ENCODE measurements at regions not wholly inside any gene's neighbourhood (a gene's known extent, or its start where the extent isn't known, plus 50 kb on each side); places are given as distances from the start of the nearest gene placed in this dataset.
A peak's percentile ranks its signal among the peaks of the same experiment; 100 is the strongest.
"Not testable (repeated sequence)": the region's sequence is repeated elsewhere in the genome, so short reads cannot be mapped to it uniquely, and the experiment has no call there.

- DNase-seq = no peak
Measured at GRCh38 chr2:58769111-58769863, 528.2 kb upstream of the FANCL start.

DNA sequence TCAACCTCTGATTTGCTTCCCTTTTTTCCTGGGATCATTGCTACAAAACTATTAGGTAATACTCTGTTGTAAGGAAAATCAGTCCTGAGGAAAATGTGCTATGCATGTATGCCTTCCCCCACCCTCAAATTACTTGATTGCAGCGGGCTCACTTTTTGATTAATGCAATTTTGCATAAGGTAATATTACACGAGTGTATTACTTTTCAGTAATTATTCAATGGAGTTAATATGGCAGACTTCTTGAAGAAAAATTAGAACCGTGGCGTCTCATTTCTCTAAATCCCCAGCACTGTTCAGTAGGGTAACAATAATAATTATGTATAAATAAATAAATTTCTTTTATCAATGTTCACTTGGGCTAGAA is 527.6 kb upstream of the FANCL start:
- DNase-seq = no peak

DNA sequence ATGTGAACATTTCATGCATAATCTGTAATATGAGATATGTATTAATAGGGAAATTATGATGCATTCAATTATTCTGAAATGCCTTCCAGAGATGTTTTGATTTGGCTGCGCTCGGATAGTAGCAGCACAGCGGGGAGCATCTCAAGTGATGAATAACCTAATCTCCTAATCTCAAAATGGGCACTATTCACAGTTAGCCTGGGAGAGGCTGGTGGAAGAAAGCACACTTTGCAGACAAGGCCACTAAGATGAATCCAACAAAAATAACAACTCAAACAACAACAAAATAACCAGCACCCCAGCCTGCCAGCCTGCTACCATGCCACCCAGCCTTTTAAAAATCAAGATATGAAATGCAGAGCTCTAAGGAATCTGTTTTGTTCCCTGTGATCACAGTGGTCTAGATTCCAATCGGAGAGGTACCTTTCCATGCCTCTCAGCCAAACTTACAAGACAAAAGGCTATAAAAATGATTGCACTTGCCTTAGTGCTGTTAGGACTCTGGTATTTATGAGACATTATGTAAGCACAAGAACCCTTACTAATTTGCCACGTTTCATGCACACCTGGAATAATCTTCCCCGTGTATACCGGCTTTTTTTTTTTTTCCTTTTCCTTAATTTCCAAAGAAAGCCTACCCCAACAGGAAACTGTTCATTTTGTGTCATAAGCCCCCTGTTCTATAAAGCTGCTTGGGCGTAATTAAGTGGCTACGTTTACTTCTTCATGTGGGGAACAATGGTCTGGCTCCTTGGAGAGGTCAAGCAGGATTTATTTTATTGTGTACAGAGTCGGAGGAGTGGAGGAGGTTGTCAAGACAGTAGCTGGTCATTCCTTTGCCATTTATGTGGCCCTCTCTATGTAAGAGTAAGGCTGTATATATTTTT is 526.9 kb upstream of the FANCL start:
- DNase-seq = no peak

GRCh38 chr2:58764338-58765104 is 523.4 kb upstream of the FANCL start:
- DNase-seq = no peak

- peak; percentile 2 for DNase-seq
Measured at GRCh38 chr2:58762176-58762781, 521.2 kb upstream of the FANCL start.

GRCh38 chr2:58757971-58758370 is 516.8 kb upstream of the FANCL start:
- DNase-seq = no peak

DNA sequence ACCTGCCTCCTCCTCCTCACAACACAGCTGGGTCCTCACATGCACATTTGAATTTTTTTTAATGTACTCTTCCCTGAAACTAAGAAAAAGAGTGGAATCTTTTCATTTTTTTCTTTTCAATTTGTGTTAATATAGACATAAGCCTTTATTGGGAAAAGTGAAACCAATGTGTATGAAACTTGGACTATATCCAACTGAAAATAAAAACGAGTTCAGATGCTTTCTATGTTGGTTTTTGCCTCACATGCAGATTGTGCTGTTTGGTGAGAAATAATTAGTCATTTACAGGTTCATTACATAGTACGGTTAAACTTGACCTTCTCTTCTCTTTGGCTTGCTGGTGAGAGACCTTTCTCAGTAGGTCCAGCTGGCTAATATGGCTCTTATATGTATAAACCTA is 515.2 kb upstream of the FANCL start:
- DNase-seq = no peak

DNA sequence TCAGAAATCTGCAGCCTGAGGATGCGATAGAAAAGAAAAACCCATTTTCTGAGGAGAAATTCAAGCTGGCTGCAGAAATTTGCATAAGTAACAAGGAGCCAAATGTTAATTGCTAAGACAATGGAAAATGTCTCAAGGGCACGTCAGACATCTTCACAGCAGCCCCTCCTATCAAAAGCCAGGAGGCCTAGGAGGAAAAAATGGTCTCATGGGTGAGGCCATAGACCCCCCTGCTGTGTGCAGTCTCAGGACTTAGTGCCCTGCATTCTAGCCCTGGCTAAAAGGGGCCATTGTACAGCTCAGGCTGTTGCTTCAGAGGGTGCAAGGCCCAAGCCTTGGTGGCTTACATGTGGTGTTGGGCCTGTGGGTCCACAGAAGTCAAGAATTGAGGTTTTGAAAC is 511.4 kb upstream of the FANCL start:
- DNase-seq = not testable (repeated sequence)

- not testable (repeated sequence) for DNase-seq
Measured at GRCh38 chr2:58751676-58752075, 510.6 kb upstream of the FANCL start.

DNA sequence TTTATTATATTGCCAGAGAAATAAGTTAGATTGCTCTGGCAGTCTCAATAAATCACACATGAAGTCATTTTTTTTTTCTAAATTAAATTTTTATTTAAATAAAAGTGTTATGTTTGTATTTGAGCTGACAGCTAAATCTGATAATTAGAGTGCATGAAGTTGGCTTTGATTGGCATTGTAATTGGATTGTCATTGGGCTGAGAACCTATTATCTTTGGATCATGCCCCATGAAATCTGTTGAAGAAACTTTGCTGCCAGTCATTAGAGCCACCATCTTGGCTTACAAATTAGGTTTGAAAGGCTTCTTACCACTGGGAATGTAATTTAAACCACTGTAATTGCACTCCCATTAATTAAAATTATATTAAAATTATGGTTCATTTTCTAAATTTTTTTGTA is 507.9 kb upstream of the FANCL start:
- no peak for DNase-seq

GRCh38 chr2:58745334-58745733 is 504.2 kb upstream of the FANCL start:
- DNase-seq = not testable (repeated sequence)

DNA sequence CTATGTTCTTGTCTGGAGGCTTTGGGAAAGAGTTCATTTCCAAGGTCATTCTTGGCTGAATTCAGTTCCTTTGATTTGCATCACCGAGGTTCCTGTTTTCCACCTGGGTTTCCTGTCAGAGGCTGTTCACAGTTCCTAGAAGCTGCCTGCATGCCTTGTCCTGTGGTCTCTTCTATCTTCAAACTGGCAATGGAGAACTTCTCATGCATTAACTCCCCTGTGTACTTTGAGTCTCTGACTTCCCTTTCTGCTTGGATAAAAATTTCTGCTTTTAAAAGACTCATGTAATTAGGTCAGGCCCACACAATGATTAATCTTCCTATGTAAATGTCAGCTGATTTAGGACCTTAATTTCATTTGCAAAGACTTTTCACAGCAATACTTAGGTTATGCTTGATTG is 499.3 kb upstream of the FANCL start:
- DNase-seq = no peak

DNA sequence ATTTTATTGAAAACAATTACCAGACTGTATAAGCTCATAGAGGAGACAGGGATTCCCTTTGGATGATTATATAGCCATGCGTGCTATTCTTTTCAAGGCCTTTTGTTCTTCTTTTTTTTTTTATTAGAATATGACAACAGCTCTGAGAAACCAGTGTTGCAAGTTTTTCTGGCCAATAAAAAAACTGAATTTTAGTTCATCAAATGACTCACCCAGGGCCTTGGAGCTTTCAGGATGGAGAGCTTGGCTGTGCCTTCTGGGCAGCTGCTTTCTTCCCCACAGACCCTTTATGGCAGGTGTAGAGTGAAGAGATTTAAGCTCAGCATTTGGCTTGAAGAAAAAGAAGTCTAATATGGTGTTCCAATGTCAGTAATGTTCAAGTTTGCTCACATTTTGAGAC is 497.9 kb upstream of the FANCL start:
- DNase-seq = no peak

DNA sequence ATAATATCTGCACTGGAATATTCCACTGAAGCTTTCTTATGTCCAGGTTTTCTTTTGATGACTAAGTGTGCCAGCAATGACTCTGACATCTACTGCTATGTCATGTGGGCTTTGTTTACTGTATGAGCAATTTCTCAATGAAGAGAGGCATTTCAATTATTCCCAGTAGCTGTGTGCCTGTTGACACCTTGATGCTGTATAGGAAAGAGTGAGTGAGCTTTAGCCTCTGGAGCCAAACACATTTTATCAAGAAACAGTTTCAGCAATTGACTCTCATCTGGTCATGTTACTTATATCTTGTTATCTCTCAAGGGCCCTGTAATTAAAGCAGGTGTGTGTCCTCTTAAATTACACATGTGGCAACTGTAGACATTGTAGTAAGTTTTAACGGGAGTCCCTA is 493.2 kb upstream of the FANCL start:
- no peak for DNase-seq

DNA sequence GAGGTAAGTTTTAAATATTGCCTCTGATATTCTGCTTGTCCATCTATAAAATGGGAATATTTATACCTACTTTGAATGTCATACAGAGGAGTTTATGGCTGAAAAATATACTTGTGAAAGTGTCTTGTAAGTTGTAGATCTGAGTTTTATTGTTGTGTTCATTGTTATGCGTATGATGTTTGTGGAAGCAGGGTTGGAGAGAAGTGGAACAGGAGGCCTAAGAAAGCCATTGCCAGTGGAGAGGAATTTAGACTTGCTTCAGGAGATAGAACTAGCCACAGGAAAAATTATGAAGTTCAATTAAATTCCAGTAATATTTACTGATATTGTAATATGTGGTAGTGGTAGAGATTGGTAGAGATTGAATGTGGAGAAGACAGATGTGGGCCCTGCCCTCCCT is 491.9 kb upstream of the FANCL start:
- DNase-seq = no peak

- no peak for DNase-seq
Measured at GRCh38 chr2:58731488-58731869, 490.4 kb upstream of the FANCL start.

GRCh38 chr2:58730764-58731487 is 489.8 kb upstream of the FANCL start:
- no peak for DNase-seq

DNA sequence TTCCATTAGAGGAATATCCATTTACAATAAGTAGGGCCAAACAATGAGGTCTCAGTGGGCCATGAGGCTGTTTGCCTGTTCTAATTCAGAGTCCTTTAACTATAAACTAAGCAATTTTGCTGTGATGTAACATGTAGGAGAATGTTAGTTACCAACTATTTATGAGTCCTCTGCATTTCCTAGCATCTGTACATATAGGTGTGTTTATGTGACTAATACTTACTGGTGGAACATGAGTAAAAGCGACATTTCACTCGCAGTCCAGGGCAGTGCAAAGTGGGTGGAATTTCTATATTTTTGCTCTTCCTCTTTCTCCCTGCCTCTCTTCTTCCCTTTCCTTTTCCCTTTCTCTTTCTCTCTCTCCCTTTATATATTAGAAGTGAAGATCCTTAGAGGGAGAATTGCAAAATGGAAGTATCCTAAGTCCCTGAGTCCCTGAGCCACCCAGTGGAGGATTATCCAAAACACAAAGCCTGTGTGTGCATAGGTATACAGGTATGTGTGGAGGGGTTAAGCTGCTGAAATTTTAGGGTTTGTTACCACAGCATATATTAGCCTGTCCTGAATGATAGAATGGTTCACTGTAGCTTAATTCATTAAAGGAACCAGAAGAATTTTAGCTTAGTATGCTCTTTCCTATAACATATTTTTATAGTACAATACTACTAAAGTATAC is 487.0 kb upstream of the FANCL start:
- no peak for DNase-seq

- DNase-seq = no peak
Measured at GRCh38 chr2:58721912-58722591, 480.9 kb upstream of the FANCL start.

GRCh38 chr2:58720770-58721697 is 479.9 kb upstream of the FANCL start:
- DNase-seq = no peak

Data from CD4-positive, alpha-beta T cell treated with Interleukin-12 subunit alpha and Interleukin-12 subunit beta, for 1 hour (primary cell).